ENCODE measurements at regions not wholly inside any gene's neighbourhood (a gene's known extent, or its start where the extent isn't known, plus 50 kb on each side); places are given as distances from the start of the nearest gene placed in this dataset.

- no peaks in the 10 kb centered on the region for H3K36me3 ChIP-seq
- H4K20me1 ChIP-seq = no peaks in the 10 kb centered on the region
- H3K4me1 ChIP-seq = no peaks in the 10 kb centered on the region
- no peak overlapping the region for H3K27ac ChIP-seq
- H3K9ac ChIP-seq = no peak overlapping the region
- no peak overlapping the region for H3K4me2 ChIP-seq
- no peaks in the 10 kb centered on the region for H3K27me3 ChIP-seq
- H3K9me3 ChIP-seq (replicated peaks in 1 of 11) = peaks cover 0 to 10% (median 4%) of the 10 kb centered on the region in 11 experiments; a peak in 7 of 22 replicates
- no peak overlapping the region for H3K4me3 ChIP-seq
- no peak for TF ChIP-seq Cebpa-rat (IDR thresholded peaks at IDR 0.05)
Measured at GRCh38 chr3:116939550-116939949, 230.0 kb downstream of the TUSC7 start.

- Histone ChIP-seq H3K4me1 (no peaks in the 10 kb centered on the region), H3K27me3 (no peaks in the 10 kb centered on the region), H3K27ac (no peak overlapping the region), H3K36me3 (no peaks in the 10 kb centered on the region), H4K20me1 (no peaks in the 10 kb centered on the region), H3K9me3 (replicated peaks in 1 of 11) (peaks cover 0 to 10% (median 4%) of the 10 kb centered on the region in 11 experiments; a peak in 7 of 22 replicates), H3K9ac (no peak overlapping the region), H3K4me3 (no peak overlapping the region), H3K4me2 (no peak overlapping the region)
- TF ChIP-seq Cebpa-rat (IDR thresholded peaks at IDR 0.05) = no peak
Measured at GRCh38 chr3:116940719-116941118, 231.1 kb downstream of the TUSC7 start.

GRCh38 chr3:116946376-116946775 is 236.8 kb downstream of the TUSC7 start:
- no peak for TF ChIP-seq Cebpa-rat (IDR thresholded peaks at IDR 0.05)
- Histone ChIP-seq H3K27me3 (no peaks in the 10 kb centered on the region), H4K20me1 (no peaks in the 10 kb centered on the region), H3K4me1 (no peaks in the 10 kb centered on the region), H3K4me3 (no peak overlapping the region), H3K9ac (no peak overlapping the region), H3K9me3 (replicated peaks in 1 of 11) (no peaks in the 10 kb centered on the region), H3K4me2 (no peak overlapping the region), H3K27ac (no peak overlapping the region), H3K36me3 (no peaks in the 10 kb centered on the region)

GRCh38 chr3:116947148-116947547 is 237.6 kb downstream of the TUSC7 start:
- H3K27me3 ChIP-seq = no peaks in the 10 kb centered on the region
- H3K9me3 ChIP-seq (replicated peaks in 1 of 11) = no peaks in the 10 kb centered on the region
- TF ChIP-seq Cebpa-rat (IDR thresholded peaks at IDR 0.05) = no peak
- H4K20me1 ChIP-seq = no peaks in the 10 kb centered on the region
- no peaks in the 10 kb centered on the region for H3K4me1 ChIP-seq
- no peak overlapping the region for H3K27ac ChIP-seq
- no peaks in the 10 kb centered on the region for H3K36me3 ChIP-seq
- no peak overlapping the region for H3K4me3 ChIP-seq
- H3K4me2 ChIP-seq = no peak overlapping the region
- H3K9ac ChIP-seq = no peak overlapping the region

GRCh38 chr3:116947809-116948208 is 238.2 kb downstream of the TUSC7 start:
- Histone ChIP-seq H3K4me3 (no peak overlapping the region), H3K27me3 (no peaks in the 10 kb centered on the region), H3K9ac (no peak overlapping the region), H3K4me2 (no peak overlapping the region), H4K20me1 (no peaks in the 10 kb centered on the region), H3K4me1 (no peaks in the 10 kb centered on the region), H3K27ac (no peak overlapping the region), H3K36me3 (no peaks in the 10 kb centered on the region), H3K9me3 (replicated peaks in 1 of 11) (no peaks in the 10 kb centered on the region)
- no peak for TF ChIP-seq Cebpa-rat (IDR thresholded peaks at IDR 0.05)

GRCh38 chr3:116950301-116951055 is 240.9 kb downstream of the TUSC7 start:
- H3K9ac ChIP-seq = no peak overlapping the region
- H3K4me2 ChIP-seq = no peak overlapping the region
- H3K27me3 ChIP-seq = no peaks in the 10 kb centered on the region
- H4K20me1 ChIP-seq = no peaks in the 10 kb centered on the region
- H3K27ac ChIP-seq = no peak overlapping the region
- no peaks in the 10 kb centered on the region for H3K9me3 ChIP-seq (replicated peaks in 1 of 11)
- H3K4me3 ChIP-seq = no peak overlapping the region
- no peaks in the 10 kb centered on the region for H3K36me3 ChIP-seq
- no peaks in the 10 kb centered on the region for H3K4me1 ChIP-seq
- TF ChIP-seq Cebpa-rat (IDR thresholded peaks at IDR 0.05) = no peak

GRCh38 chr3:116951610-116952009 is 242.0 kb downstream of the TUSC7 start:
- Histone ChIP-seq H3K27ac (no peak overlapping the region), H3K27me3 (no peaks in the 10 kb centered on the region), H4K20me1 (no peaks in the 10 kb centered on the region), H3K4me1 (no peaks in the 10 kb centered on the region), H3K4me2 (no peak overlapping the region), H3K36me3 (no peaks in the 10 kb centered on the region), H3K9ac (no peak overlapping the region), H3K4me3 (no peak overlapping the region), H3K9me3 (replicated peaks in 1 of 11) (no peaks in the 10 kb centered on the region)
- TF ChIP-seq Cebpa-rat (IDR thresholded peaks at IDR 0.05) = no peak

GRCh38 chr3:116958291-116958690 is 248.7 kb downstream of the TUSC7 start:
- H3K4me1 ChIP-seq = no peaks in the 10 kb centered on the region
- no peaks in the 10 kb centered on the region for H4K20me1 ChIP-seq
- H3K9ac ChIP-seq = no peak overlapping the region
- no peaks in the 10 kb centered on the region for H3K36me3 ChIP-seq
- no peak overlapping the region for H3K27ac ChIP-seq
- TF ChIP-seq Cebpa-rat (IDR thresholded peaks at IDR 0.05) = no peak
- no peak overlapping the region for H3K4me2 ChIP-seq
- H3K27me3 ChIP-seq = no peaks in the 10 kb centered on the region
- H3K4me3 ChIP-seq = no peak overlapping the region
- H3K9me3 ChIP-seq (replicated peaks in 1 of 11) = no peaks in the 10 kb centered on the region

GRCh38 chr3:116961106-116961505 is 251.5 kb downstream of the TUSC7 start:
- H4K20me1 ChIP-seq = no peaks in the 10 kb centered on the region
- no peak overlapping the region for H3K4me2 ChIP-seq
- no peak for TF ChIP-seq Cebpa-rat (IDR thresholded peaks at IDR 0.05)
- H3K27me3 ChIP-seq = no peaks in the 10 kb centered on the region
- H3K9me3 ChIP-seq (replicated peaks in 1 of 11) = no peaks in the 10 kb centered on the region
- no peak overlapping the region for H3K9ac ChIP-seq
- no peak overlapping the region for H3K27ac ChIP-seq
- no peaks in the 10 kb centered on the region for H3K4me1 ChIP-seq
- H3K36me3 ChIP-seq = no peaks in the 10 kb centered on the region
- H3K4me3 ChIP-seq = no peak overlapping the region

- Histone ChIP-seq H3K9me3 (replicated peaks in 1 of 11) (no peaks in the 10 kb centered on the region), H3K36me3 (no peaks in the 10 kb centered on the region), H3K27me3 (no peaks in the 10 kb centered on the region), H3K9ac (no peak overlapping the region), H3K4me1 (no peaks in the 10 kb centered on the region), H4K20me1 (no peaks in the 10 kb centered on the region), H3K27ac (no peak overlapping the region), H3K4me3 (no peak overlapping the region), H3K4me2 (no peak overlapping the region)
- TF ChIP-seq Cebpa-rat (IDR thresholded peaks at IDR 0.05) = no peak
Measured at GRCh38 chr3:116963802-116964201, 254.2 kb downstream of the TUSC7 start.
